HFF-Myc (cell line): ENCODE measurements at regions not wholly inside any gene's neighbourhood (a gene's known extent, or its start where the extent isn't known, plus 50 kb on each side); places are given as distances from the start of the nearest gene placed in this dataset.

Experiments used
- DNase-seq: peaks from one replicate; pipeline ENCODE4 v3.0.0-alpha.2; 2011; ENCODE audit warnings: low read depth; ENCODE audit errors: extremely low read depth
- H3K4me3 ChIP-seq: replicated peaks from 2 replicates; pipeline ENCODE4 v1.5.1; 2011; ENCODE audit warnings: low read depth, mild to moderate bottlenecking, control low read depth, low read length
- TF ChIP-seq, protein P1 (sequence below): IDR thresholded peaks from 2 replicates; pipeline ENCODE4 v1.5.1; 2012; ENCODE audit warnings: mild to moderate bottlenecking, low read depth, low read length, control low read depth; ENCODE audit errors: missing control alignments

DNA sequence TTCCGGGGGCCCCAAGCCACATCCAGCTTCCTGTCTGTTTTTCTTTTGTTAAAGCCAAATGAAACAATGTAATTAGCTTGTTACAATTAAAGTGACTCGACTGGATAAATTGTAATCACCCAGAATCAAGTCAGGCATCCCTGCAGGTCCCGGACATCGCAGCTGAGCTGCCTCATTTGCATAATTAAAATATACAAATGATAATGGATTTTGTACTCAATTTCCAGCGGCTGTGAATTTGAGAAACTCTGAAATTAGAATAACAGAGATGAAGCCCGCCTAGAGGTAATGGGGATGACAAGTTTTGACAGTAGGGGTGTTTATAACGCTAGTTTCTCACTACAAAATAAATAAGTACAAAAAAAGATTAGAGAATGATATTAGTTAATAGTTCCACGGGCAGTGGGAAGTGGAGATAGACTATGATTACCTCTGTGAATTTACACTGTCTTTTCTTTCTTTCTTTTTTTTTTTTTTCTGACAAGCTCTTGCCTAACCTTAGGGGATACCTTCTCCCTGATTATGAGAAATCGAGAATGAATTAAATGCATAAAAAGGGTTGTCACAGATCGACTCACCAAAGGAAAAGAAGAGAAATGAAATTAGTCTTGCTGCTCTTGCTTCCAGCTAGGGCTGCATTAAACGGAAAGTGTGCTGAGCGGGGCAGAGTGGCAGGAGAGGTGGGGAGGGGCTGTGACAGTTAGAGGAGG is 82.6 kb upstream of the SKOR2 start:
- TF ChIP-seq, protein P1, sequence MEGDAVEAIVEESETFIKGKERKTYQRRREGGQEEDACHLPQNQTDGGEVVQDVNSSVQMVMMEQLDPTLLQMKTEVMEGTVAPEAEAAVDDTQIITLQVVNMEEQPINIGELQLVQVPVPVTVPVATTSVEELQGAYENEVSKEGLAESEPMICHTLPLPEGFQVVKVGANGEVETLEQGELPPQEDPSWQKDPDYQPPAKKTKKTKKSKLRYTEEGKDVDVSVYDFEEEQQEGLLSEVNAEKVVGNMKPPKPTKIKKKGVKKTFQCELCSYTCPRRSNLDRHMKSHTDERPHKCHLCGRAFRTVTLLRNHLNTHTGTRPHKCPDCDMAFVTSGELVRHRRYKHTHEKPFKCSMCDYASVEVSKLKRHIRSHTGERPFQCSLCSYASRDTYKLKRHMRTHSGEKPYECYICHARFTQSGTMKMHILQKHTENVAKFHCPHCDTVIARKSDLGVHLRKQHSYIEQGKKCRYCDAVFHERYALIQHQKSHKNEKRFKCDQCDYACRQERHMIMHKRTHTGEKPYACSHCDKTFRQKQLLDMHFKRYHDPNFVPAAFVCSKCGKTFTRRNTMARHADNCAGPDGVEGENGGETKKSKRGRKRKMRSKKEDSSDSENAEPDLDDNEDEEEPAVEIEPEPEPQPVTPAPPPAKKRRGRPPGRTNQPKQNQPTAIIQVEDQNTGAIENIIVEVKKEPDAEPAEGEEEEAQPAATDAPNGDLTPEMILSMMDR, result no peak
- no peak overlapping the region for H3K4me3 ChIP-seq
- DNase-seq, result no peak

DNA sequence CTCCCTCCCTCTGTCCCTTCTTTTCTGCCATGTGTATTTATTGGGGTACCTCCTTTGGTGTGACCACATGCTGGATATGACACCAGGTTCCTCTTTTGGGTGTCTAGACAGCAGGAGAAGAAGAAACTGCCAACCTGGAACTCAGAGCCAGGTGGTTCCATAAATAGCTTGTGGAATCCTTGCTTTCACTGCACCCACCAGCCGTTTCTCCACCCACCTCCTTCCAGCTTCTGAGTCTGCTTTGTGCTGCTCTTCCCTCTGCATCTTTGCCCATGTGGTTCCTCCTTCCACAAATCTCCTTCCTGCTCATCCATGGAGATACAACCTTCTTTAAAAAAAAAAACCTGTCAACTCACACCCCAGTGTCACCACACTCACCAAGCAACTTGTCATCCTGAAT is 80.2 kb upstream of the SKOR2 start:
- TF ChIP-seq, protein P1, result no peak
- no peak overlapping the region for H3K4me3 ChIP-seq

DNA sequence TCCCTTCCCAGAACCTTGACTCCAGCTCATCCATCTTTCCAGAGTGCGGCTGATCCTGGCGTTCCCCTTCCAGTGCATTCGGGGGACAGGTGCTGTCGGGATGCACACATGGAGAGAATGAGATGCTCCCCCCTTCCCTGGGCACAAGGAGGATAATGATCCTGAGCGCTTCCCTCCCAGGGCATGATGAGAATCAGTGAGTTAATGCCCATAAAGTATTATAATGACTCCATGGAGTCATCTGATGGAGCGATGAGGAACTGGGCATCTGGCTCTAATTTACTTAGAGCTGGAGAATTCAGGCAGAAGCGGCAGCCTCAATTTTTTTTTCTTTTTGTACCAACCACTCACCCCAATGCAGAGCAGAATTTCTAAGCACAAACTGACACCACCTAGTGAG is 79.6 kb upstream of the SKOR2 start:
- TF ChIP-seq, protein P1, result no peak
- no peak overlapping the region for H3K4me3 ChIP-seq
- DNase-seq, result no peak

More for the DNA sequence above, 80.2 kb upstream of the SKOR2 start:
- DNase-seq, result no peak

DNA sequence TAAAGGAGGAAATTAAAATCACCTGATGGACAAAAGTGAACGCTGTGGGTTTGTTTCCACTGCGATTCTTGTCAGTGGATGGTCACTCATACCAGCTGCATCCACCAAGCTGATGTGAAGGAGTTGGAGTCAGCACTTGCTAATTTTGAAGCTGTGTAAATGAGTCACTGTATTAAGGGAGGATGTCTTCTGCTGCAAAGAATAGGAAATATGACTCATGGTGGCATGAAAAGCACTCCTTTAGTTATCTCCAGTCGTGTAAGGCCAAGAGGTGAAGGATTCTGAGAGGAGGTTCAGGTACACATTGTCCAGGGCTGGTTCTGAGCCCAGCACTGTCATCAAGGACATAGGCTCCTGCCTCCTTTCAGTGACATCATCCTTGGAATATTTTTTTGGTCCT is 71.7 kb upstream of the SKOR2 start:
- TF ChIP-seq, protein P1, result no peak
- DNase-seq, result no peak
- no peak overlapping the region for H3K4me3 ChIP-seq

DNA sequence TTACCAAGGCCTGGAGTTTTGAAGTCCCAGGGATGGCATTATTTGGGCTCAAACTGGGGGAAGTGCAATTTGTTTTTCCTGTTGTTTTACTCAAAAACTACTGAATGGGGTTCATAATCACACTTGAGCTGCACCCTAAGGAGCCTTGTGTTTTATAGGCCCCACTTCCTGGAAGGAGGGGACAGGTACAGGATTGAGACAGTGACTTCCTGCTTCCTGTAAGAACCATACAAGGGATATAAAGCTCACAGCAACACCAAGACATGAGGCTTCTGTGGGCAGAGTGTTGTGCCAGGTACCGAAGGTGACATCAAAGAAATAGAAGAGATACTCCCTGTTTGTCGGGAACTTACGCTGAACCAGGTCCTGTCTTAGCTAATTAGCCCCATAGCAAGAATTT is 70.4 kb upstream of the SKOR2 start:
- TF ChIP-seq, protein P1, result no peak
- DNase-seq, result no peak
- H3K4me3 ChIP-seq, result no peak overlapping the region

DNA sequence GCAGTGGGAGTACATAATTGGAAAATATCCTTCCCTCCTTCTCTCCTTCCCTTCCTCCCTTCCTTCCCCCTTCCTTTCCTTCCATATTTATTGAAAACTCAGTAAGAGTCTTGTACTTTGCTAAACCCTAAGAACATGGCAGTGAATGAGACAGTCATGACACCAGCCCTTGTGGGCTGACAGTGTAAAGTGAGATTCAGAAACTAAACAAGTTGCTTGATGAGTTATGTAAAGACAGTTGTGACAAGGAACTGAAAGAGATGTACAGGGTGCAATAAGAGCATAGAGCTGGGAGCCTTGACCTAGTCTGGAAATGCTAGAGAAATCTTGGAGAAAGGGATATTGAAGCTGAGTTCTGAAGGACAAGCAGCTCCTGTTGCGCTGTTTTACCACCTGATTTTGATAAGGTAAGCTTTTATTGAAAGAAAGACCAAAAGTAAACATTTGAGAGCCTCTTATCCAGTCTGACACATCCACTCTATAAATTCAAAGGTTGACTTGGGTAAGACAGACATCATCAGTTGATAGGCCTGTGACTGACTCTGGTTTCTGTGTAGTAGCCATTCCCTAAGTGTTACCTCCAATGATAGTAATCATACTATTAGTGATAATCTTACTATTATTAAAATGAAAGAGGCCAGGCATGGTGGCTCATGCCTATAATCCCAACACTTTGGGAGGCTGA is 66.5 kb upstream of the SKOR2 start:
- no peak overlapping the region for H3K4me3 ChIP-seq
- DNase-seq, result no peak
- TF ChIP-seq, protein P1, result no peak
